BE2C (cell line): ENCODE measurements at regions not wholly inside any gene's neighbourhood (a gene's known extent, or its start where the extent isn't known, plus 50 kb on each side); places are given as distances from the start of the nearest gene placed in this dataset.
"Not testable (repeated sequence)": the region's sequence is repeated elsewhere in the genome, so short reads cannot be mapped to it uniquely, and the experiment has no call there.

Experiments used
- DNase-seq: peaks from one replicate; pipeline ENCODE4 v3.0.0-alpha.2; 2020
- H3K27me3 ChIP-seq: fragments of 250-450 bp; sonication (Bioruptor Pico); 2 replicates; pipeline ENCODE4 v1.5.1; 2020; ENCODE audit warnings: mild to moderate bottlenecking
- H3K36me3 ChIP-seq: fragments of 250-450 bp; sonication (Bioruptor Pico); 2 replicates; pipeline ENCODE4 v1.5.1; 2020; ENCODE audit warnings: mild to moderate bottlenecking
- H3K4me1 ChIP-seq: fragments of 250-450 bp; sonication (Bioruptor Pico); 2 replicates; pipeline ENCODE4 v1.5.1; 2020
- H3K4me3 ChIP-seq: 2 replicates; pipeline ENCODE4 v1.5.1; 2011; ENCODE audit warnings: low read depth, low read length
- H3K9me3 ChIP-seq: fragments of 250-450 bp; sonication (Bioruptor Pico); 2 replicates; pipeline ENCODE4 v1.5.1; 2020
- TF ChIP-seq, protein P1 (sequence below): IDR thresholded peaks from 2 replicates; pipeline ENCODE4 v1.5.1; 2012; ENCODE audit warnings: mild to moderate bottlenecking, low read depth, low read length

DNA sequence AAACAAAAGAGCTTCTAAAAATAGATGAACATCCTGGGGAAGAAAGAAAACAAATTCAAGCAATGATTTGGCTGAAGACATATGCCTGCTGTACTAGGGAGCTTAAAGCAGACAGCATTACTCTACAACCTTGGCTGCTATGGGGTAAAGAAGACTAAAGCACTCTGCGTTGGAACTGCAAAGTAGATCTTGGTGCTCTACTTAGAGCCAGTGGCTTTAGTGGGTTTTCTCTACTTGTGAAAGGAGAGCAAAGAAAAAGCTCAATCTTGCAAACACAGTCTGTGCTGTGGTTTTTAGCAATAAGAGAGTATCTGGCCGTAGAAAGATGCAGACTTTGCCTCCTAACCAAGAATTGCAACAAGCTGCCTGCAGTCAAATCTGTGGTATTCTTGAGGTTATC lies 334.7 kb upstream of the NDST3 start:
- no peaks in the 10 kb centered on the region for H3K4me1 ChIP-seq
- no peak overlapping the region for H3K4me3 ChIP-seq
- no peaks in the 10 kb centered on the region for H3K27me3 ChIP-seq
- TF ChIP-seq, protein P1, sequence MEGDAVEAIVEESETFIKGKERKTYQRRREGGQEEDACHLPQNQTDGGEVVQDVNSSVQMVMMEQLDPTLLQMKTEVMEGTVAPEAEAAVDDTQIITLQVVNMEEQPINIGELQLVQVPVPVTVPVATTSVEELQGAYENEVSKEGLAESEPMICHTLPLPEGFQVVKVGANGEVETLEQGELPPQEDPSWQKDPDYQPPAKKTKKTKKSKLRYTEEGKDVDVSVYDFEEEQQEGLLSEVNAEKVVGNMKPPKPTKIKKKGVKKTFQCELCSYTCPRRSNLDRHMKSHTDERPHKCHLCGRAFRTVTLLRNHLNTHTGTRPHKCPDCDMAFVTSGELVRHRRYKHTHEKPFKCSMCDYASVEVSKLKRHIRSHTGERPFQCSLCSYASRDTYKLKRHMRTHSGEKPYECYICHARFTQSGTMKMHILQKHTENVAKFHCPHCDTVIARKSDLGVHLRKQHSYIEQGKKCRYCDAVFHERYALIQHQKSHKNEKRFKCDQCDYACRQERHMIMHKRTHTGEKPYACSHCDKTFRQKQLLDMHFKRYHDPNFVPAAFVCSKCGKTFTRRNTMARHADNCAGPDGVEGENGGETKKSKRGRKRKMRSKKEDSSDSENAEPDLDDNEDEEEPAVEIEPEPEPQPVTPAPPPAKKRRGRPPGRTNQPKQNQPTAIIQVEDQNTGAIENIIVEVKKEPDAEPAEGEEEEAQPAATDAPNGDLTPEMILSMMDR: no peak
- H3K9me3 ChIP-seq: no peaks in the 10 kb centered on the region
- H3K36me3 ChIP-seq: no peaks in the 10 kb centered on the region
- no peak for DNase-seq

DNA sequence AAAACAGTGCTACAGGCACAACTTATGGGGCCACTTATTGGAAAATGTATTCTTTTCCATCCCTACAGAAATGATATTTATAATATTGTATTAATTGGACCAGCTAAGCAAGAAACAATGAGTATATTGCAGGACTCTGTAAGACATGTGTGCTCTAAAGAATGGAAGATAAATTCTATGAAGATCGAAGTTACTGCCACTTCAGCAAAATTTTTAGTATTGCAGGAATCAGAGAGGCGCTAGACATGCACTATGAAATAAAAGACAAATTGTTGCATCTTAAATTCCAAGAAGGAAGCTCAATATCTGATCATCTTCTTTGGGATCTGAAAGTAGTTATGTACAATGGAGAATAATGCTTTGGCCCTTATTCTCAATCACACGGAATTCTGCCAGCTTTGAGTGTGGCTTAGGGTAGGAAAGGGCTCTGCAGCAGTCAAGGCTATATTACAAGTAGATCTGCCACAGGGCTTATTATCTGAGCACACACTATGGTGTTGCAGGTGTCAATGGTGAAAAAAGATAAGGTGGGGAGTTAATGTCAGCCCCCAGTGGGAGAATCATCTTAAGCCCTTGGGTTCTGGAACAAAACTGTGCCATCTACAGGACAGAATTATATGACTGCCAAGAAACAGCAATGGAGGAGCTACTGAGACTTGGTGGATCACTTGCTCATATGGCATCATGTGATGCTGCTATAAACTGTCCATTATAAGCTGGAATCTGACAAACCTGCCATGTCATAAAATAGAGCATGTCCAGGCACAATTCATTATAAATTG lies 334.0 kb upstream of the NDST3 start:
- H3K27me3 ChIP-seq: no peaks in the 10 kb centered on the region
- DNase-seq: no peak
- H3K9me3 ChIP-seq: no peaks in the 10 kb centered on the region
- no peaks in the 10 kb centered on the region for H3K36me3 ChIP-seq
- H3K4me1 ChIP-seq: no peaks in the 10 kb centered on the region
- H3K4me3 ChIP-seq: no peak overlapping the region
- TF ChIP-seq, protein P1: peak; percentile 78

DNA sequence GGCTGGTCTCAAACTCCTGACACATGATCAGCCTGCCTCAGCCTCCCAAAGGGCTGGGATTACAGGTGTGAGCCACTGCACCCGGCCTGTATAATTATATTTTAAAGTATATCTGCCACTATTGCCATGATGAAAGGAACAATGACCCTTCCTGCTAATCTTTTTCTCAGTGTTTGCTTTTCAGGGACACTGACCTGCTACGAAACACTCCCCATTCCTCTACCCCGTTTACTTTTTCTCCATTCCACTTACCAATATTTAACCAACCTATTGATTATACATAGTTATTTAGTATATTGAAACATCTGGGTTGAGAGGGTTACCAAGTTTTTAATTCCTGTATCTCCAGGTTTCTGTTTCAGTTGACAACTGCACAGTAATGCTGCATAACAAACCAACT lies 331.9 kb upstream of the NDST3 start:
- Histone ChIP-seq H3K27me3 (no peaks in the 10 kb centered on the region), H3K4me3 (no peak overlapping the region), H3K4me1 (no peaks in the 10 kb centered on the region), H3K9me3 (no peaks in the 10 kb centered on the region), H3K36me3 (no peaks in the 10 kb centered on the region)
- DNase-seq: no peak
- TF ChIP-seq, protein P1: no peak

DNA sequence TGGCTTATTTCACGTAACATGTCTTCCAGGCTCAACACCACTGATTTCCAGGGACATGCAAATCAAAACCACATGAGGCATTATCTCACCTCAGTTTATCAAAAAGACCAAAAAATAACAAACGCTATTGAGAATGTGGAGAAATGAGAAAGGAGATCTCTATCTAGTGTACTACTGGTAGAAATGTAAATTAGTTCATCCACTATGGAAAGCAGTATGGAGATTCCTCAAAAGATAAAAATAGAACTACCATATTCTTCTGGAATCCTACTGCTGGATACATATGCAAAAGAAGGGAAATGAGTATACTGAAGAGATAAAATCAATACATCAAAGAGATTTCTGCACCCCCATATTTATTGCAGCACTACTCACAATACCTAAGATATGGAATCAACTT lies 329.6 kb upstream of the NDST3 start:
- no peak for DNase-seq
- Histone ChIP-seq H3K27me3 (no peaks in the 10 kb centered on the region), H3K9me3 (no peaks in the 10 kb centered on the region), H3K36me3 (no peaks in the 10 kb centered on the region), H3K4me1 (no peaks in the 10 kb centered on the region), H3K4me3 (no peak overlapping the region)
- TF ChIP-seq, protein P1: no peak

DNA sequence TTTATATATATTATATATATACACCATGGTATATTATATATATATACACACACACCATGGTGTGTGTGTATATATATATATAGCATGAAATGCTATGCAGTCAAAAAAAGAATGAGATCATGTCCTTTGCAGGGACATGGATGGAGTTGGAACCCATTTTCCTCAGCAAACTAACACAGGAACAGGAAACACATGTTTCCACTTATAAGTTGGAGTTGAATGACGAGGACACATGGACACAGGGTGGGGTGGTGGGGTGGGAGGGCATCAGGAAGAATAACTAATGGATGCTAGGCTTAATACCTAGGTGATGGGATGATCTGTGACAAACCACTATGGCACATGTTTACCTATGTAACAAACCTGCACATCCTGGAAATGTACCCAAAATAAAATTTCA lies 293.6 kb upstream of the NDST3 start:
- Histone ChIP-seq H3K4me3 (no peak overlapping the region), H3K4me1 (no peaks in the 10 kb centered on the region), H3K27me3 (no peaks in the 10 kb centered on the region), H3K36me3 (no peaks in the 10 kb centered on the region), H3K9me3 (no peaks in the 10 kb centered on the region)
- no peak for DNase-seq
- TF ChIP-seq, protein P1: no peak

DNA sequence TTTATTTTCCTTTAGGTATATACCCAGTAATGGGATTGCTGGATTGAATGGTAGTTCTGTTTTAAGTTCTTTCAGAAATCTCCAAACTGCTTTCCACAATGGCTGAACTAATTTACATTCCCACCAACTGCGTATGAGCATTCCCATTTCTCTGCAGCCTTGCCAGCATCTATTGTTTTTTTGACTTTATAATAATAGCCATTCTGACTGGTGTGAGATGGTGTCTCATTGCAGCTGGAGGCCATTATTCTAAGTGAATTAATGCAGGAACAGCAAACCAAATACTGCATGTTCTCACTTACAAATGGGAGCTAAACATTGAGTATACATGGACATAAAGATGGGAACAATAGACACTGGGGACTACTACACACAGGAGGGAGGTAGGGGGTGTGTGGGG lies 288.9 kb upstream of the NDST3 start:
- H3K27me3 ChIP-seq, H3K4me1 ChIP-seq, H3K36me3 ChIP-seq, H3K4me3 ChIP-seq, H3K9me3 ChIP-seq, DNase-seq: not testable (repeated sequence)
